Gastroesophageal sphincter (tissue), 3 donors: ENCODE measurements at regions not wholly inside any gene's neighbourhood (a gene's known extent, or its start where the extent isn't known, plus 50 kb on each side); places are given as distances from the start of the nearest gene placed in this dataset.
A peak's percentile ranks its signal among the peaks of the same experiment; 100 is the strongest.

ENCODE experiments used
- CTCF ChIP-seq, 4 experiments: fragments of 200-600 bp in 2 of 4; fragments of 450-650 bp in 2 of 4; sonication (generic) in 1 of 4; IDR thresholded peaks; one replicate each; pipeline ENCODE4 v1.5.1; 2017 to 2019; ENCODE audit warnings: antibody characterized with exemption in 4 of 4, mild to moderate bottlenecking in 2 of 4, moderate library complexity in 2 of 4
- EP300 ChIP-seq: sonication (generic); formaldehyde crosslinking; IDR thresholded peaks from one replicate; pipeline ENCODE4 v1.6.1; 2017; ENCODE audit warnings: antibody characterized with exemption, mild to moderate bottlenecking

- TF ChIP-seq CTCF (IDR thresholded peaks at IDR 0.05) (peak in 2 of 4 experiments; percentile 17 to 45), EP300 (no peak)
These were observed 637.7 kb downstream of the SEMA5A start for GRCh38 chr5:8908055-8908683.
